ENCODE measurements at regions not wholly inside any gene's neighbourhood (a gene's known extent, or its start where the extent isn't known, plus 50 kb on each side); places are given as distances from the start of the nearest gene placed in this dataset.
"Not testable (repeated sequence)": the region's sequence is repeated elsewhere in the genome, so short reads cannot be mapped to it uniquely, and the experiment has no call there.

GRCh38 chr17:21532763-21533385, 156.7 kb downstream of the KCNJ12 start:
- peaks cover 3 to 17% (median 5%) of the 10 kb centered on the region in 3 donors for H3K9me3 Mint-ChIP-seq
- no peaks in the 10 kb centered on the region for H3K27me3 Mint-ChIP-seq
- H3K36me3 Mint-ChIP-seq: peaks cover 6% of the 10 kb centered on the region
- H3K27ac Mint-ChIP-seq: no peak overlapping the region
- no peaks in the 10 kb centered on the region for H3K4me1 Mint-ChIP-seq
- no peak overlapping the region for H3K4me3 Mint-ChIP-seq

- no peak overlapping the region for H3K27ac Mint-ChIP-seq
- H3K4me3 Mint-ChIP-seq: no peak overlapping the region
- H3K9me3 Mint-ChIP-seq: peaks cover 3 to 22% (median 7%) of the 10 kb centered on the region in 3 donors
- H3K36me3 Mint-ChIP-seq: peaks cover 14% of the 10 kb centered on the region
- H3K4me1 Mint-ChIP-seq: peaks cover 0 to 2% (median 0%) of the 10 kb centered on the region in 3 donors
- H3K27me3 Mint-ChIP-seq: no peaks in the 10 kb centered on the region
Observed at GRCh38 chr17:21535686-21536375, 156.5 kb upstream of the KCNJ18 start.

DNA sequence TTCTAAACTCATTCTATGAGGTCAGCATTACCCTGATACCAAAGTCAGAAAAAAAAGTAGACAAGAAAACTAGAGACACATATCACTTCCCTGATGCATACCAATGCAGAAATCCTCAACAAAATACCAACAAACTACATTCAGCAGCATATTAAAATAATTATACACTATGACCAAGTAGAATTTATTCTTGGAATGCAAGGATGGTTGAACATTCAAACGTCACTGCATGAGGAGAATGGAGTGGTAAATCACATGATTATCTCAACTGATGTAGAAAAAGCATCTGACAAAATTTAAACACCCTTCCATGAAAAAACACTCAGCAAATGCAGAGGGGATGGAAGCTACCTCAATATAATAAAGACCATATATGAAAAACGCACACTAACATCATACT, 155.0 kb upstream of the KCNJ18 start:
- H3K4me3 Mint-ChIP-seq: no peak overlapping the region
- H3K9me3 Mint-ChIP-seq: peaks cover 3 to 22% (median 7%) of the 10 kb centered on the region in 3 donors
- H3K36me3 Mint-ChIP-seq: peaks cover 14% of the 10 kb centered on the region
- H3K27ac Mint-ChIP-seq: no peak overlapping the region
- H3K27me3 Mint-ChIP-seq: no peaks in the 10 kb centered on the region
- H3K4me1 Mint-ChIP-seq: peaks cover 0 to 2% (median 0%) of the 10 kb centered on the region in 3 donors

DNA sequence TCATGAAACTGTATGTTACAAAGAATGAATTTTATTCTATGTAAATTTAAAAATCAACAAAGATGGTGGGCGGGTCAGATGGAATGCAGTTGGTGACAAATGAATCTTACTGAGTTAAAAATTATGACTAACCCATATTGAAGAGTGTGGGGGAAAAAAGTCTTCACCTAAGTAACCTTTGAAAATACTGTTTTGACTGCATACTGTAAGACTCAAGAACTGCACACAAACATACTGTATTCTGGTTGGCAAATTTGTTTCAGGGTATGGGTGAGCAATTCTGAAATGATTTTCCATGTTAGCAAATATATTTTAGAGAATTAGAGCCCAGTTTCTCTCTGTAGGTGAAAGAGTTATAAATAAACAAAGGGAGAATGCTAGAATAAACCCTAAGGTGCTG, 153.7 kb upstream of the KCNJ18 start:
- Mint-ChIP-seq H3K27ac (no peak overlapping the region), H3K4me1 (peaks cover 0 to 2% (median 0%) of the 10 kb centered on the region in 3 donors), H3K4me3 (no peak overlapping the region), H3K27me3 (no peaks in the 10 kb centered on the region), H3K36me3 (peaks cover 14% of the 10 kb centered on the region), H3K9me3 (peaks cover 3 to 22% (median 7%) of the 10 kb centered on the region in 3 donors)

GRCh38 chr17:21539146-21539545, 153.2 kb upstream of the KCNJ18 start:
- Mint-ChIP-seq H3K36me3 (peaks cover 14% of the 10 kb centered on the region), H3K9me3 (peaks cover 3 to 22% (median 7%) of the 10 kb centered on the region in 3 donors), H3K27ac (no peak overlapping the region), H3K27me3 (no peaks in the 10 kb centered on the region), H3K4me1 (peaks cover 0 to 2% (median 0%) of the 10 kb centered on the region in 3 donors), H3K4me3 (no peak overlapping the region)

DNA sequence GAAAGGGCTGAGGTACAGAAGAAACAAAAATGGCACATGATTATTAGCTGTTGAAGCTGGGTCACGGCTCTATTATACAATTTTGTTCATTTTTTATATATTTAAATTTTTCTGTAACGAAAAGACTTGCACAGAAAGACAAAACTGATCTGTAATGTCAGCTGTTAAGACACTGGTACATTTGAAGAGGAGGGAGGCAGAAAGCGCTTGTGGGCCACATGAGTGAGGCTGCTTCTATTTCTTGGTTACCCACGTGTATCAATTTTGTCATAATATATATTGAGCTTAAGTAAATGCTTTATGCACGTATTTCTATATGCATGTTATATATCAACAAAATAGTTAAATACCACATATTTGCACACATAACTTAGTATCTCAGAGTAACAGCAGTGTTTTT, 151.8 kb upstream of the KCNJ18 start:
- Mint-ChIP-seq H3K27ac (no peak overlapping the region), H3K27me3 (no peaks in the 10 kb centered on the region), H3K4me3 (no peak overlapping the region), H3K4me1 (peaks cover 0 to 2% (median 0%) of the 10 kb centered on the region in 3 donors), H3K36me3 (peaks cover 11% of the 10 kb centered on the region), H3K9me3 (peaks cover 3 to 22% (median 7%) of the 10 kb centered on the region in 3 donors)

- Mint-ChIP-seq H3K9me3 (peaks cover under 1 to 11% (median 4%) of the 10 kb centered on the region in 3 donors), H3K36me3 (peaks cover 9% of the 10 kb centered on the region), H3K4me3 (no peak overlapping the region)
Observed at GRCh38 chr17:21542070-21542469, 150.3 kb upstream of the KCNJ18 start.

GRCh38 chr17:21542991-21543390, 149.3 kb upstream of the KCNJ18 start:
- H3K27ac Mint-ChIP-seq: no peak overlapping the region
- H3K36me3 Mint-ChIP-seq: peaks cover 8% of the 10 kb centered on the region
- no peaks in the 10 kb centered on the region for H3K27me3 Mint-ChIP-seq
- H3K4me3 Mint-ChIP-seq: peak overlapping the region in 1 of 4 donors; percentile 47
- H3K9me3 Mint-ChIP-seq: peaks cover 0 to 5% (median 2%) of the 10 kb centered on the region in 3 donors
- H3K4me1 Mint-ChIP-seq: peaks cover 0 to 2% (median 0%) of the 10 kb centered on the region in 3 donors

More at GRCh38 chr17:21542070-21542469, 150.3 kb upstream of the KCNJ18 start:
- Mint-ChIP-seq H3K4me1 (peaks cover 0 to 2% (median 0%) of the 10 kb centered on the region in 3 donors), H3K27me3 (no peaks in the 10 kb centered on the region), H3K27ac (no peak overlapping the region)

DNA sequence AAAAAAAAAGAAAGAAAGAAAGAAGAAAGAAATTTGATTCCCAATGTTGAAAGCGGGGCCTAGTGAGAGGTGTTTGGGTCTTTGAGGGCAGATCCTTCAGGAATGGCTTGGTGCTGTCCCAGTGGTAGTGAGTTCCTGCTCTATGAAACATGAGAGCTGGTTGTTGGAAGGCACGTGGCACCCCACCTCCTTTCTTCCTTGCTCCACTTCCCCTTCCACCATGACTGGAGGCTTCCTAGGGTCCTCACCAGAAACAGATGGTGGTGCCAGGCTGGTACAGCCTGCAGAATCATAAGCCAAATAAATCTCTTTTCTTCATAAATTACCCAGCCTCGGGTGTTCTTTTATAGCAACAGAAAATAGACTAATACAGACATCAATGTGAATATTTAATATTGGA, 147.3 kb upstream of the KCNJ18 start:
- no peak overlapping the region for H3K4me3 Mint-ChIP-seq
- peaks cover 0 to 7% (median 6%) of the 10 kb centered on the region in 3 donors for H3K4me1 Mint-ChIP-seq
- peaks cover 2% of the 10 kb centered on the region for H3K36me3 Mint-ChIP-seq
- no peak overlapping the region for H3K27ac Mint-ChIP-seq
- peaks cover 2% of the 10 kb centered on the region for H3K27me3 Mint-ChIP-seq
- H3K9me3 Mint-ChIP-seq: no peaks in the 10 kb centered on the region

GRCh38 chr17:21548236-21548635, 144.1 kb upstream of the KCNJ18 start:
- peaks cover 2% of the 10 kb centered on the region for H3K27me3 Mint-ChIP-seq
- H3K4me1 Mint-ChIP-seq: peaks cover 8 to 14% (median 9%) of the 10 kb centered on the region in 3 donors
- no peak overlapping the region for H3K27ac Mint-ChIP-seq
- H3K4me3 Mint-ChIP-seq: peak overlapping the region in 1 of 4 donors; percentile 37
- no peaks in the 10 kb centered on the region for H3K36me3 Mint-ChIP-seq
- H3K9me3 Mint-ChIP-seq: no peaks in the 10 kb centered on the region

DNA sequence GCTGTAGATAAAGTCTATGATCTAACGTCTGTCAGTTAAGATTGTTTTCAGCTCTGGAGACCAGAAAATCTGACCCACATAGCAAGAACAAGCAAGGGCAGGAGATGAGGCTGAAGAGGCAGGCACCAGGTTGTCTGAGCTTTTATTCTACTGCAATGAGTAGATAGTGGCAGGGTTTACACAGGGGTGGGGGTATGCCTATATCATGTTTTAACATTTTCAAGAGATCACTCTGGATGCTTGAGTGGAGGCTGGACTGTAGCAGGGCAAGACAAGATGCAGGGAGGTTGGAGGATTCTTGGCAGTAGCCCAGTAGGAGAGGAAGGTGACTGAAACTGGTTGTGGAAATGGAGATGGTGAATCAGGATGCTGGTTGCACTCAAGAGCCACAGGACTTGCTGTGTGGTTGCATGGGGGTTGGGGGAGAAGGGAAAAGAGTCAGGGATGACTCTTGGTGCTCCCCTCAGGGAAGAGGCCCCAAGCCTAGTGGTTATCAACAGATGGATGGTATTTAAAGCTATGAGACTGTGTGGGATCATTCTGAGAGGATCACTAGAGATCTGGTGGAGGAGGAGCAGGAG, 143.1 kb upstream of the KCNJ18 start:
- Mint-ChIP-seq H3K9me3 (peaks cover 0 to 4% (median 3%) of the 10 kb centered on the region in 3 donors), H3K27me3 (peaks cover 6% of the 10 kb centered on the region), H3K4me3 (peak overlapping the region in 3 of 4 donors; percentile 25 to 39 (median 37)), H3K4me1 (peaks cover 8 to 14% (median 9%) of the 10 kb centered on the region in 3 donors), H3K36me3 (no peaks in the 10 kb centered on the region), H3K27ac (peak overlapping the region in 1 of 3 donors; percentile 6)

DNA sequence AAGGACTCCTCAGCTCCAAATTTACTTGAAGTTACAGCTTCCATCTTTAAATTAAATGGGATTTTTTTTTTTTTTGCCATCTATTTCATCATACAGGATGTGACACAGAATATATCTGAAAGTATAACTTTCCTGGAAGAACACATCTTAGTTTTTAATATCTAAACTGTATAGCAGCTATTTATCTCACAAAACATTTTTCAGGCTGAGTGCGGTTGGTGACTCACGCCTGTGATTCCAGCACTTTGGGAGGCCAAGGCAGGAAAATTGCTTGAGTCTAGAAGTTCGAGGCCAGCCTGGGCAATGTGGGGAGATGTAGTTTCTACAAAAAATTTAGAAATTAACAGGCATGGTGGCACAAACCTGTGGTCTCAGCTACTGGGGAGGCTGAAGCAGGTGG, 142.3 kb upstream of the KCNJ18 start:
- Mint-ChIP-seq H3K4me3 (peak overlapping the region; percentile 38 to 94 (median 86)), H3K4me1 (peaks cover 8 to 14% (median 9%) of the 10 kb centered on the region in 3 donors)
- not testable (repeated sequence) for H3K9me3 Mint-ChIP-seq, H3K27ac Mint-ChIP-seq, H3K36me3 Mint-ChIP-seq, H3K27me3 Mint-ChIP-seq

DNA sequence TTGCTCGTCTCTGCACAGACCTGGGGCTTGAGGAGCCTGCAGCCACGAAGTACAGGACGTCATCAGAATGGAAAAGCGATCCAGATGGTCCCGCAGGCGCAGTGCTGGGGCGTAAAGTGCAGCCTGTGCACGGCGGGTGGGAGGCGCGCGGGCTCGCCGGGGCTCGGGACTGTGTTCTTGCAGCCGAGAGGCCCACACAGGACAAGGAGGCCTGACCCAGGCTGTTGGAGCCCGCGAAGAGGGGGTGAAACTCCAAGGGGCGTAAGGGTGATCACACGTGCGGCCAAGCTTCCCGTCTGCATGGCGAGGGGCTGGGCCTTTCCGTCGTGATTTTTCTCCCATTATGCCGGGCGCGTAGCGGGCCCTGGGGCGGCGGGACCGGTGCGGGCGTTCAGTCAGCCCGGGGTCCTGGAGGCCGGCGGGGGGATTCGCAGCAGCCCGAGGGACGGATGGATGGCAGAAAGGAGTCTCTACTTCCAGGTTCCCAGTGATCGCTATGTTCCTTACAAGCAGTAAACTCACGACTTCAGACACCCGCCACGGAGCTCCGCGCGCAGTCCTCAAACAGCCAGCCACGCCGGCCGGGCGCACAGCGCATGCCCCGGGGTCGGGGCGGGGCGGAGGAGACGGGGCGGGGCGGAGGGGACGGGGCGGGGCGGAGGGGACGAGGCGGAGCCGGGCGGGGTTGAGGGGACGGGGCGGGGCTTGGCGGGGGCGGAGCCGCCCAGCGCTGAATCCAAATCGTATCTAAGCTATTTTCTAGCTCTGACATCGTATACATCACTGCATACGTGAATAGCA, 141.0 kb upstream of the KCNJ18 start:
- peak overlapping the region; percentile 78 to 94 (median 88) for H3K4me3 Mint-ChIP-seq
- H3K27me3 Mint-ChIP-seq: peaks cover 6% of the 10 kb centered on the region
- H3K9me3 Mint-ChIP-seq: peaks cover 0 to 7% (median 5%) of the 10 kb centered on the region in 3 donors
- H3K36me3 Mint-ChIP-seq: peaks cover 3% of the 10 kb centered on the region
- peak overlapping the region; percentile 20 to 80 (median 59) for H3K27ac Mint-ChIP-seq
- H3K4me1 Mint-ChIP-seq: peaks cover 8 to 14% (median 9%) of the 10 kb centered on the region in 3 donors

DNA sequence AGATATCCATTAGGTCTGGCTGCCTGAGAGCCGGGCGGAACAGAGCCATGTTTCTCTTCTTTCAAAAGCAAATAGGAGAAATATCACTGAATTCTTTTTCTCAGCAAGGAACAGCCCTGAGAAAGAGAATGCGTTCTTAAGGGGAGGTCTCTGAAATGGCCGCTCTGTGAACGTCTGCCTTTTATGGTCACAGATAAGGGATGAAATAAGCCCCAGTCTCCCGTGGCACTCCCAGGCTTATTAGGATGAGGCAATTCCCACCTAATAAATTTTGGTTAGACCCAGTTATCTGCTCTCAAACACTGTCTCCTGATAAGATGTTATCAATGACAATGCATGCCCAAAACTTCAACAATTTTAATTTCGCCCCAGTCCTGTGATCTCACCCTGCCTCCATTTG, 133.4 kb upstream of the KCNJ18 start:
- not testable (repeated sequence) for H3K27ac Mint-ChIP-seq, H3K4me3 Mint-ChIP-seq, H3K4me1 Mint-ChIP-seq, H3K27me3 Mint-ChIP-seq, H3K36me3 Mint-ChIP-seq
- H3K9me3 Mint-ChIP-seq: peaks cover 5 to 18% (median 11%) of the 10 kb centered on the region in 3 donors

All from IgD-negative memory B cell (primary cell).